Activated CD8-positive, alpha-beta T cell treated with anti-CD3 and anti-CD28 coated beads for 36 hours (primary cell): ENCODE measurements at regions not wholly inside any gene's neighbourhood (a gene's known extent, or its start where the extent isn't known, plus 50 kb on each side); places are given as distances from the start of the nearest gene placed in this dataset.
"Not testable (repeated sequence)": the region's sequence is repeated elsewhere in the genome, so short reads cannot be mapped to it uniquely, and the experiment has no call there.

Experiments used
- ATAC-seq: fragments of 200-7000 bp; cut with Tn5 transposase; one replicate; pipeline ENCODE4 v1.10.0; 2021; ENCODE audit warnings: mild to moderate bottlenecking, moderate library complexity
- CTCF ChIA-PET: fragments of 350-600 bp; sonication (Branson Sonifier 250); formaldehyde crosslinking; loops from one replicate; lab custom pipeline; 2021; ENCODE audit warnings: antibody characterized with exemption; lab: Charles Lee
- POLR2A ChIA-PET: fragments of 350-600 bp; sonication (Branson Sonifier 250); formaldehyde crosslinking; loops from one replicate; lab custom pipeline; 2021; ENCODE audit warnings: antibody characterized with exemption; lab: Charles Lee
- DNase-seq: peaks from one replicate; pipeline ENCODE4 v3.0.0-alpha.2; 2020
- H3K27ac Mint-ChIP-seq: one replicate; pipeline ENCODE4 v1.8.0; 2021; ENCODE audit warnings: mild to moderate bottlenecking, mixed read lengths
- H3K27me3 Mint-ChIP-seq: one replicate; pipeline ENCODE4 v1.8.0; 2021; ENCODE audit warnings: mixed read lengths
- H3K36me3 Mint-ChIP-seq: one replicate; pipeline ENCODE4 v1.8.0; 2021; ENCODE audit warnings: low read depth, mixed read lengths
- H3K4me1 Mint-ChIP-seq: one replicate; pipeline ENCODE4 v1.8.0; 2021; ENCODE audit warnings: low read depth, mixed read lengths
- H3K4me3 Mint-ChIP-seq: one replicate; pipeline ENCODE4 v1.8.0; 2021; ENCODE audit warnings: mild to moderate bottlenecking, moderate library complexity, mixed read lengths
- H3K9me3 Mint-ChIP-seq: one replicate; pipeline ENCODE4 v1.8.0; 2021; ENCODE audit warnings: mixed read lengths
- CTCF ChIP-seq: fragments of 200-600 bp; IDR thresholded peaks from one replicate; pipeline ENCODE4 v1.8.0; 2022; ENCODE audit warnings: antibody characterized with exemption, mild to moderate bottlenecking
- intact Hi-C: fragments of 100-400 bp; cut with micrococcal nuclease; formaldehyde crosslinking; loops from one replicate; pipeline ENCODE4 v1.10.0; 2022

GRCh38 chr22:17285656-17286055 is 66.4 kb upstream of the ADA2 start:
- H3K27ac Mint-ChIP-seq, result no peak overlapping the region
- peaks cover 10% of the 10 kb centered on the region for H3K4me1 Mint-ChIP-seq
- ATAC-seq, result no peak
- ChIA-PET POLR2A (no interaction called here), CTCF (no interaction called here)
- intact Hi-C loops, result no loop called here
- TF ChIP-seq CTCF, result no peak
- no peak for DNase-seq
- peaks cover 5% of the 10 kb centered on the region for H3K27me3 Mint-ChIP-seq
- H3K9me3 Mint-ChIP-seq, result no peaks in the 10 kb centered on the region
- no peaks in the 10 kb centered on the region for H3K36me3 Mint-ChIP-seq
- H3K4me3 Mint-ChIP-seq, result no peak overlapping the region

- CTCF ChIA-PET, result interaction anchor here (0.6 kb wide), 1 partner anchor 20 kb away, joined by 3 read pairs; no protein-coding TSS in a partner anchor
- H3K27ac Mint-ChIP-seq, result no peak overlapping the region
- no peaks in the 10 kb centered on the region for H3K36me3 Mint-ChIP-seq
- intact Hi-C loops, result no loop called here
- peaks cover 15% of the 10 kb centered on the region for H3K4me1 Mint-ChIP-seq
- no peaks in the 10 kb centered on the region for H3K9me3 Mint-ChIP-seq
- no peak overlapping the region for H3K4me3 Mint-ChIP-seq
- no peak for DNase-seq
- POLR2A ChIA-PET, result no interaction called here
- TF ChIP-seq CTCF, result no peak
- H3K27me3 Mint-ChIP-seq, result peaks cover 5% of the 10 kb centered on the region
- no peak for ATAC-seq
Observed at GRCh38 chr22:17284888-17285287, 65.7 kb upstream of the ADA2 start.

- Mint-ChIP-seq H3K27me3 (peaks cover 5% of the 10 kb centered on the region), H3K9me3 (no peaks in the 10 kb centered on the region), H3K4me3 (no peak overlapping the region), H3K4me1 (peaks cover 16% of the 10 kb centered on the region), H3K36me3 (no peaks in the 10 kb centered on the region), H3K27ac (no peak overlapping the region)
- ATAC-seq, result no peak
- intact Hi-C loops, result no loop called here
- no peak for TF ChIP-seq CTCF
- POLR2A ChIA-PET, result no interaction called here
- CTCF ChIA-PET, result interaction anchor here (0.6 kb wide), 1 partner anchor 21 kb away, joined by 3 read pairs; no protein-coding TSS in a partner anchor
- no peak for DNase-seq
Observed at GRCh38 chr22:17284466-17284865, 65.2 kb upstream of the ADA2 start.

- DNase-seq, CTCF ChIA-PET, intact Hi-C loops, H3K36me3 Mint-ChIP-seq, H3K4me3 Mint-ChIP-seq, H3K27me3 Mint-ChIP-seq, H3K27ac Mint-ChIP-seq, H3K9me3 Mint-ChIP-seq, POLR2A ChIA-PET, ATAC-seq: not testable (repeated sequence)
- H3K4me1 Mint-ChIP-seq, result peaks cover 16% of the 10 kb centered on the region
Observed at GRCh38 chr22:17283865-17284264, 64.6 kb upstream of the ADA2 start.

GRCh38 chr22:17283423-17283822 is 64.2 kb upstream of the ADA2 start:
- H3K9me3 Mint-ChIP-seq, result no peaks in the 10 kb centered on the region
- peaks cover 16% of the 10 kb centered on the region for H3K4me1 Mint-ChIP-seq
- intact Hi-C loops, result no loop called here
- no peak for TF ChIP-seq CTCF
- peaks cover 5% of the 10 kb centered on the region for H3K27me3 Mint-ChIP-seq
- H3K4me3 Mint-ChIP-seq, result no peak overlapping the region
- ATAC-seq (no peak), DNase-seq (no peak)
- ChIA-PET POLR2A (no interaction called here), CTCF (no interaction called here)
- H3K27ac Mint-ChIP-seq, result no peak overlapping the region
- H3K36me3 Mint-ChIP-seq, result no peaks in the 10 kb centered on the region
